AG09309 (cell line): ENCODE measurements at regions not wholly inside any gene's neighbourhood (a gene's known extent, or its start where the extent isn't known, plus 50 kb on each side); places are given as distances from the start of the nearest gene placed in this dataset.

Experiments
- DNase-seq: peaks from one replicate; pipeline ENCODE4 v3.0.0-alpha.2; 2010; ENCODE audit warnings: low read depth
- H3K4me3 ChIP-seq: 2 replicates; pipeline ENCODE4 v1.5.1; 2011; ENCODE audit warnings: mild to moderate bottlenecking, low read depth, low read length, moderate library complexity; ENCODE audit not compliant: control insufficient read depth
- TF ChIP-seq, protein P1 (sequence below): IDR thresholded peaks from 2 replicates; pipeline ENCODE4 v1.5.1; 2011; ENCODE audit warnings: mild to moderate bottlenecking, low read depth, low read length, inconsistent platforms; ENCODE audit not compliant: insufficient read depth, control insufficient read depth; ENCODE audit errors: missing control alignments

DNA sequence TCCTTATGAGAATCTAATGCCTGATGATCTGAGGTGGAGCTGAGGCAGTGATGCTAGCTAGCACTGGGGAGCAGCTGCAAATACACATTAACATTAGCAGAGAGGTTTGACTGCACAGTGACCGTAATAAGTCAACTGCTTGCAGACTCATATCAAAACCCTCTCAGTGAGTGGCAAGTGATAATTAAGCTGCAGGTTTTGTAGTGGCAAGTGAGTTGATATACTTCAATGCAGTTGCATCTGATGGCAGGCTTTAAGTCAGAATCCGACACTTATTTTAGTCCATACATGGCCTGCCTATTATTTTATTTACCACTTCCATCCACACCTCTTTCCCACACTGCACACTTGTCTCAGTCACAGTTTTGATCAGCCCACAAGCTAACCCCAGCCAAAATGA lies 209.2 kb upstream of the IRS2 start:
- TF ChIP-seq, protein P1, sequence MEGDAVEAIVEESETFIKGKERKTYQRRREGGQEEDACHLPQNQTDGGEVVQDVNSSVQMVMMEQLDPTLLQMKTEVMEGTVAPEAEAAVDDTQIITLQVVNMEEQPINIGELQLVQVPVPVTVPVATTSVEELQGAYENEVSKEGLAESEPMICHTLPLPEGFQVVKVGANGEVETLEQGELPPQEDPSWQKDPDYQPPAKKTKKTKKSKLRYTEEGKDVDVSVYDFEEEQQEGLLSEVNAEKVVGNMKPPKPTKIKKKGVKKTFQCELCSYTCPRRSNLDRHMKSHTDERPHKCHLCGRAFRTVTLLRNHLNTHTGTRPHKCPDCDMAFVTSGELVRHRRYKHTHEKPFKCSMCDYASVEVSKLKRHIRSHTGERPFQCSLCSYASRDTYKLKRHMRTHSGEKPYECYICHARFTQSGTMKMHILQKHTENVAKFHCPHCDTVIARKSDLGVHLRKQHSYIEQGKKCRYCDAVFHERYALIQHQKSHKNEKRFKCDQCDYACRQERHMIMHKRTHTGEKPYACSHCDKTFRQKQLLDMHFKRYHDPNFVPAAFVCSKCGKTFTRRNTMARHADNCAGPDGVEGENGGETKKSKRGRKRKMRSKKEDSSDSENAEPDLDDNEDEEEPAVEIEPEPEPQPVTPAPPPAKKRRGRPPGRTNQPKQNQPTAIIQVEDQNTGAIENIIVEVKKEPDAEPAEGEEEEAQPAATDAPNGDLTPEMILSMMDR, result no peak
- DNase-seq, result no peak
- H3K4me3 ChIP-seq, result no peak overlapping the region

DNA sequence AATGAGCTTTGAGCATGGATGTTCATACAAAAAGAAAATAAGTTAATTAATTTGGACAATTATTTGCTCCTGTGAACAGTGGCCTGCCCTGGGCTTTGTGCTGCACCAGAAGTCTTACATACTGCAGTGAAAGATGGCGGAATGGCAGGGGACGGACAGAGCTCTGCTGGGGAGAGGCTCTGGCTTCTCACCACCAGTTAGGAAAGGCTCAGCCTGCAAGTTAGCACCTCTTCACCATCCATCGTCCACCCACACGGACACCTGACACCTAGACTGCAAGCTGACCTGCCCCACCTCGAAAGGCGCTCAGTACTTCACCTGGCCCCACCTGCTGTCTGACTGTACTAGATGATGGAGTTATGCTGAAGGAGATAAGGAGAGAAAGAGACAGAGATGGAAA lies 203.9 kb upstream of the IRS2 start:
- TF ChIP-seq, protein P1, result no peak
- no peak for DNase-seq
- H3K4me3 ChIP-seq, result no peak overlapping the region

DNA sequence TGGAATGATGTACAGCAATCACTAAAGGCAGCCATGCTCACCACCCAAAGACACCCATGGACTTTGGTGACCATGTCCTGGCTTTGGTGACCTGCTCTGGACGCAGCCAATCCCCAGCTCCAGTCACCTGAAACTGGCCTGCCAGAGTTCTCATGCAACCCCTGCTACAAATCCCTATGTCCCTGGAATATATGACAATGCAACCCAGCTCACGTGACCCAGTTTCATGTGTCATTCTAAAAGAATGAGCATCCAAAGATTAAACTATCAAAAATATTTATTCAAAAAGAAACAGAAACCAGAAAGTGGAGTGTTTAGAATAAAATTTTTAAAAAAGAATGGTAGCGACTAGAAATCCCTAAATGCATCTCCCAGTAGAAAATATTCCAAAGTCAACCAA lies 203.3 kb upstream of the IRS2 start:
- DNase-seq, result no peak
- no peak overlapping the region for H3K4me3 ChIP-seq
- TF ChIP-seq, protein P1, result no peak

DNA sequence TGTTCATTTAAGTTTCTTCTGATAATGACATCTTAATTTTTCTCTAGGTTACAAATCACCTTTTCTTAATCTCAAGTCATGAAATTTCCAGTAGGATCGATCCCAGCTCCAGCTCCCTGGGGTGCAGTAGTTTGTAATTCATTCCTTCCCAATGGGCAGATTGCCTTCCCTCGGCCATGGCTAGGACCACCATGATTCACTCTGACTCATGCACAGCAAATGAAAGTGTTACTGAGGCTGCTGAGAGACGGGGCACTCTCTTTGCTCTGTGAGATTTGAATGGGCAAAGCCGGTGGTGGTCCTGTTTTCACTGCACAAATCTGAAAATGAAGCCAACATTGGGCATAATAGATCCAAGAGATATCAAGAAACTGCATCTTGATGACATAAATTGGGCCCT lies 202.8 kb upstream of the IRS2 start:
- no peak overlapping the region for H3K4me3 ChIP-seq
- DNase-seq, result no peak
- TF ChIP-seq, protein P1, result no peak

- DNase-seq, result no peak
- TF ChIP-seq, protein P1, result no peak
Measured at GRCh38 chr13:109986851-109987250, 200.5 kb upstream of the IRS2 start.

DNA sequence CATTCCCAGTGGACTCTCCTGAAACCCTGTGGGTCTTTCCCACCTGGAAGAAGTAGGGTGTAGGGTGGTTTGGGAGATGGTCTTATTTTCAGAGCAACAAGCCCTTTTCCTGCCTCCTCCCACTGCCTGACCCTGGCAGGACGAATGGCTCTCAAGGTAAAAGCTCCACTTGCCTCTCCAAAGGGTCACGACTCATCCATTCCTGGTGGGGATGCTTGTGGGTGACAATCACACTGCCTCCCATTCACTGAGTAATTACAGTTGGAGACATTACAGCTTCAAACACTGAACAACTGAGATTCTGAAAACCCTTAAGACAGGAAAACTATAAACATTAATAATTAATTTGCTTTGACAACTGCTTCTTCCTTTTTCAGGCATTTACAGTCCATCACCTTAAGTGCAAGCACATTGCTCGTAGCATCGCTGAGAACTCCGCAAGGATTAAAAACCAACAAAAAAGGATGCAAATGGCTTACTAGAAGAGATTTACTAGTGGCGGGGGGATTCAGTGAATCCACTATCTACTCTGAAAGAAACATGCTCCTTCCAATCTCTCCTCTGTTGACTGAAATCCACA lies 199.6 kb upstream of the IRS2 start:
- TF ChIP-seq, protein P1, result no peak
- H3K4me3 ChIP-seq, result no peak overlapping the region
- no peak for DNase-seq

More at GRCh38 chr13:109986851-109987250, 200.5 kb upstream of the IRS2 start:
- no peak overlapping the region for H3K4me3 ChIP-seq

DNA sequence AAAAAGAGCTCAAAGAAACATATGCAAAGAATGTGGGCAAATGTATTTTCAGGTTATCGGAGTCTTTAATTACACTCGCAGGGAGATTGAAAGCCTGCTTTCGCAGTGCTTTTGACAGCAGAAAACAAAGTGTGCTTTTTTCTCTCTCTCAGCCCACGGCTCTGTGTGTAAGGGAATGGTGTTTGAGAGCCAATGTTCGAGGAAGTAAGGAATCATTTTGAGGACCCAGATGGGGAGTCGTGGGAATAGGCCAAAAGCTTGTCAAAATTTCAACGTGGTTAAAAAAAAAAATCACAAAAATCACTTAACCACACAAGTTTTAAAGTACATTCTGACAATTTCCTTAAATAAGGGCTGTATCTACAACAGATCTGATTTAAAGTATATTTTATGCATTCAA lies 197.1 kb upstream of the IRS2 start:
- no peak overlapping the region for H3K4me3 ChIP-seq
- DNase-seq, result no peak

More for the DNA sequence above, 197.1 kb upstream of the IRS2 start:
- TF ChIP-seq, protein P1, result no peak
